ENCODE measurements at regions not wholly inside any gene's neighbourhood (a gene's known extent, or its start where the extent isn't known, plus 50 kb on each side); places are given as distances from the start of the nearest gene placed in this dataset.

- TF ChIP-seq, protein P1, sequence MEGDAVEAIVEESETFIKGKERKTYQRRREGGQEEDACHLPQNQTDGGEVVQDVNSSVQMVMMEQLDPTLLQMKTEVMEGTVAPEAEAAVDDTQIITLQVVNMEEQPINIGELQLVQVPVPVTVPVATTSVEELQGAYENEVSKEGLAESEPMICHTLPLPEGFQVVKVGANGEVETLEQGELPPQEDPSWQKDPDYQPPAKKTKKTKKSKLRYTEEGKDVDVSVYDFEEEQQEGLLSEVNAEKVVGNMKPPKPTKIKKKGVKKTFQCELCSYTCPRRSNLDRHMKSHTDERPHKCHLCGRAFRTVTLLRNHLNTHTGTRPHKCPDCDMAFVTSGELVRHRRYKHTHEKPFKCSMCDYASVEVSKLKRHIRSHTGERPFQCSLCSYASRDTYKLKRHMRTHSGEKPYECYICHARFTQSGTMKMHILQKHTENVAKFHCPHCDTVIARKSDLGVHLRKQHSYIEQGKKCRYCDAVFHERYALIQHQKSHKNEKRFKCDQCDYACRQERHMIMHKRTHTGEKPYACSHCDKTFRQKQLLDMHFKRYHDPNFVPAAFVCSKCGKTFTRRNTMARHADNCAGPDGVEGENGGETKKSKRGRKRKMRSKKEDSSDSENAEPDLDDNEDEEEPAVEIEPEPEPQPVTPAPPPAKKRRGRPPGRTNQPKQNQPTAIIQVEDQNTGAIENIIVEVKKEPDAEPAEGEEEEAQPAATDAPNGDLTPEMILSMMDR (IDR thresholded peaks at IDR 0.05; ENCODE audit: low read depth, low read length, poor library complexity, severe bottlenecking) = no peak
- TF ChIP-seq EZH2phosphoT487 (IDR thresholded peaks at IDR 0.05; ENCODE audit: borderline replicate concordance, low read length) = no peak
Measured at GRCh38 chr15:70281811-70282307, 184.1 kb upstream of the TLE3 start.
